Activated T-cell treated with anti-CD3 and anti-CD28 coated beads for 1 hour (primary cell): ENCODE measurements at regions not wholly inside any gene's neighbourhood (a gene's known extent, or its start where the extent isn't known, plus 50 kb on each side); places are given as distances from the start of the nearest gene placed in this dataset.

Experiments
- DNase-seq: peaks from one replicate; pipeline ENCODE4 v3.0.0-alpha.2; 2020; ENCODE audit warnings: low read depth

DNA sequence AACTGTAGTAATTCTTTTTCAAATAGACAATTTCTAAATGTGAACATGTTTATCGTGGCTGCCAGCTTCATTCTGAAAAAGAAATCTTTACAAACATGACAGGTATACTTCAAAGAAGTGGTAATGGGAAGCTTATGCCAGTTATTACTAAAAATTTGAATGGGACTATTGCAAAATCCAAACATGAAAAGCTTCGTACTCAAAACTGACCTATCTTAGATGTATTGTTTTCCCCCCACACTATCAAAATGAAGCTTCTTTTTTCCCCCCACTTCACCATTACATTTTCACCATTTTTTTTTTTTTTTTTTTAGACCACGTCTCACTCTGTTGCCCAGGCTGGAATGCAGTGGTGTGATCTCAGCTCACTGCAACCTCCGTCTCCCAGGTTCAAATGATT, 50.4 kb upstream of the SERTAD2 start:
- DNase-seq = no peak

DNA sequence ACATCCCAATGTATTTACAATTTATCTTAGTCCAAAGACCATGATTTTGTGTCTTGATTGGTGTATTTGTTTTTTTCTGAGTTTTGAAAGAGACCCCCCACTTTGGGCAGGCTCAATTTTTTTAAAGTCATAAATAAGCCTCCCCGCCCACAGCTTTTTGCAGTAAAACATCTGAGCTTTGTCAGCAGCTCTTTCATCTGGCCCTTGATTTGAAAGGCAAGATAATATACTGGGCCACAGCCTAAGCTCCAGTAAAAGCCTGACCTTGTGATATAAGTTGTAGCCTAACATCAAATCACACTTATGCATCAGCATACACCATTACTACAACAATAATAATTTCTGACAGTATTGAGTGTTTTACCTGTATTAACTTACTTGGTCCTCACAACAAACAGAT, 51.3 kb upstream of the SERTAD2 start:
- no peak for DNase-seq

DNA sequence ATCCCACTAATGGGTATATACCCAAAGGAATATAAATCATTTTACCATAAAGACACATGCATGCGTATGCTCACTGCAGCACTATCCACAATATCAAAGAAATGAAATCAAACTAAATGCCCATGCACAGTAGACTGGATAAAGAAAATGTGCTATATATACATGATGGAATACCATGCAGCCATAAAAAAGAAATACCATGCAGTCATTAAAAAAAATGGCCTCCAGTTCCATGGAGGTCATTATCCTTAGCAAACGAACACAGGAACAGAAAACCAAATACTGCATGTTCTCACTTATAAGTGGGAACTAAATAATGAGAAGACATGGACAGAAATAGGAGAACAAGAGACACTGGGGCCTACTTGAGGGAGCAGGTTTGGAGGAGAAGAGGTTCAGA, 53.6 kb upstream of the SERTAD2 start:
- no peak for DNase-seq

DNA sequence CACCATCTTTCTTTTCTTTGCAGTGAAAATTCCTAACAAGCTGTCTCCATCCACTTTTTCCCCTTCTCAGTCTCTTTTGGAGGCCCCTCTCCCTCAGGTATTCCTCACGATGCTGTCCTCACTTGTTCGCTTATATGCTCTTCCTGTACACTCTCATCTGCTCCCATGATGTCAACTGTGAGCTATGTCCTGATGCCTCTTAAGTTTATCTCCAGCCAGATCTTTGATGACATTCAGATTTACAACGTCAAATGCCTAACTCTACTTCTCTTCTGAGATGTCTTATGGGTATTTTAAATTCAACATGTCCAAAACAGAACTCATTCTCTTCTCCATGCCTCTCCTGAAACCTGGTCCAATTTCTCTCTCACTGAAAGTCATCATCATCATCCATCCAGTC, 55.1 kb upstream of the SERTAD2 start:
- DNase-seq = no peak

DNA sequence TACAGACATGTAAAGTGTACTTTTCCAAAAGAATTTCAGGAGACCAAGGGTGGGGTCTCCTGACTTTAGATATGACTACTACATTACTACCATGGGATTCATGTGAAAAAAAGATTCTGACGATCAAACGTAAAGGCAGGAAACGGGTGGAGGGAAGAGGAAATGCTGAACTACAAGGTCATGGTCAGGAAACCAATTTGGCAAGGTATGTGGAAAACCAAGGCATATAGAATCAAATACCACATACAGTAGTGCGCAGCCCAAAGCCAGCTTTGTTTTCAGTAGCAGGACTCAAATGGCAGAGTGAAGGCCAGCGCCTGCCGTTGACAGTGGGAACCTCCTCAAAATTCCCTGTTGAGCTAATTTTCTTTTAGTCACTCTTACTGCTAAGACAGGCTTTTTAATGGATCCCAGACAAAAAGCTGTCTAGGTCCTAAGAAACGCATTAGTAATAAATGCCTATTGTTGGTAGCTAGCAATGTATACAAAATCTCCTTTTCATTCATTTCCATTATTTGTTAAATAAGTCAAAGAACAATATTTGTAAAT, 57.6 kb upstream of the SERTAD2 start:
- DNase-seq = no peak

DNA sequence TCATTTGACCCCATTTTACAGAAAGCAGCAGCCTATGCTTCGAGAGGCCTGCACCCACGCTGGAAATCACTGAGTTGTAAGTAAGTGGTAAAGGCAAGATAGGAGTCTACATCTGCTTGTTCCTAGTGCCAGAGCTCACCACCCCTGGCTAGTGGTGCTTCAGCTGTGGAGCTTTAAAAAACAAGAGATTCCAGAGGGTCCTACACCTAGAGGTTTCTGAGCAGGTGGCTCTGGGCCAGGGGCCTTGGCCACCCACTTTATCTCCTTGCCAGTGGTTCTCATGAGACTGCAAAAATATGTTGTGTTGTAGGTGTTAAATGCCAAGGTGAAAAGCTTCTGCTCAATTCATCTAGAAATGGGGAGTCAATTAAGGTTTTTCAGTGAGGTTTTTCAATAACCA, 60.0 kb upstream of the SERTAD2 start:
- no peak for DNase-seq

DNA sequence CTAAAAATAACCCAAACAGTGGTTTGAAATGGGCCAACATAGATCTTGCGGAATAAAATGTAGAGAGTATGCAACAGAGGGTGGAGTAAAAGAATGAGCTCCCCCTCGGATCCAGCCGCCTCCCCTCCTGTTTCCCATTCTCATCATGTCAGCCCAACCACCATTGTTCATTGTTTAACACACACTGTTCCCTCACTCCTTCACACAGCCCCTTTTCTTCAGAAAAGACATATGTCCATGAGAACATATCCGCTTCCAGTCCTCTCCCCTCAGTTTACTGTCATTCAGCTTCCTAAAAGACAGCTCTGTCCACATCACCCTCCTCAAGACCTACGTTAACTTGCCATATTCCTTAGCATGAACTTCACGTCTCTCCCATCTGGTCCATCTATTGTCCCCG, 62.9 kb upstream of the SERTAD2 start:
- no peak for DNase-seq

DNA sequence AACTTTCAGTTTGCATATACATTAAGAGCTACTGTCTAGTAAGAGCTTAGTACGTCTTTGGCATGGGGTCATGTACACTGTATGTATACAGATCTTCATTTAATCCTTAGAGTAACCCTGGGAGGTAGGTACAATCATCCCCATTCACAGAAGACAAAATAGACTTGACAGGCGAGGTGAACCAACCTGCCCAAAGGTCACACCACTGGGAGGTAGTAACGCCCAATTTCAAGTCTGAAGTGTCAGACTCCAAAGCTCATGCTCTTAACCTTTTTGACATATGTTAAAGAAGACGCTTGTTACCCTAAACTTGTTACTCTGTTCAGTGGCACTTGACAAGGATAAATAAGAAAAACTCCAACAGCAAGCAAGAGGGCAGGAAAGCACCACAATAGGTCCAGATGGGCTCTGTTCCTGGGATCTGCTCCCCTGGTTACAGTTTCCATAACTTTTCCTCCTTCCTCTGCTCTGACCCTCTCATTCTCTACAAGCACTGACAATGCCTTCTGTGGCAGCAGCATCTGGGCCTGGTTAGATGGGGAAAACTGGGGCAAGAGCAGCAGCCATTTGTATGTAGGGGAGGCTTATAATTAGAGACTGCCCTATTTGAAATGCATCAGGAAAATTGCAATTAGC, 64.7 kb upstream of the SERTAD2 start:
- no peak for DNase-seq

DNA sequence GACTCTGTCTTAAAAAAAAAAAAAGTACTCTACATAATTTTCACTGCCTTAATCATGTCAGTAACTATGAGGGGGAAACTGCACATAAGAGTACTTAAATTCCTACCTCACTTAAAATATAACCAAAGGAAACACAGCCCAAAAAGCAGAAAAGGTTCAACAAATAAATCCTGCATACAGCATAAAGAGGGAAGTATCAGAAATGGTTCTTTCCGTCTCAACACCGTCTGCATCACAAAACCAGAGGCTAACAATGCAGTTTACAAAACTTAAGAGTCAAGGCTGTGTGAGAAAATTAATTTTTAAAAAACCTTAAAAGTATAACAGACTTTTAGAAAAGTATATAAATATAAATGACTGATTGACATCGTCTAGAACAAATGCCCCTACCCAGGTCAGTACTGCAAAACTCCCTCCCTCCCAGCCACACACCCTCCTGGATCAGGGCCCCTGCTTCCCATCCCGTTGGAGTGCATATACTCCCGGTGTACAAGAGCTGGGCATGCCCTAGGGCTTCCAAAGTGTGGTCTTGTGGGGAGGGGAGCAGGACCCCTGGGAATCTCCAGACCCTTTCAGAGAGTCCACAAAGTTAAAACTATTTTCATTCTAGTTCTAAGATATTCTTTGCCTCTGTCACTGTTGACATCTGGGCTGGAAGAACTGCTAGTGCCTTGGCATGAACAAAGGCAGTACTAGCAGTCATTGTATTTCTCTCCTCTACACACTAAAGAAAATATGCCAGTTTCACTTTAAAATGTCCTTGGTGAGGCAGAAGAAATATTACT, 67.0 kb upstream of the SERTAD2 start:
- no peak for DNase-seq

DNA sequence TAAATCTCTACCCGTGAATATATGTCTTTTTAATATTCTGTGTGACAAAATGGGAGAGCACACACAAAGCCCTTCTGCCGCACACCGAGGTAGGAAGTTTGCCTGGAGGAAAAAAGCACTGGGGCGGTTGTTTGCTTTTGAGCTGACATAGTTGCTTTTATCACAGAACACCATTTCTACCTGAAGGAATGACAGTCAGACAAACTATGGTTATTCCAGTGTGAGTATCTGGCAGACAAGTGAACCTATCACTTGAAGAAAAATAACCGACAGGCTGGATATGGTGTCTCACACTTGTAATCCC, 67.6 kb upstream of the SERTAD2 start:
- no peak for DNase-seq

DNA sequence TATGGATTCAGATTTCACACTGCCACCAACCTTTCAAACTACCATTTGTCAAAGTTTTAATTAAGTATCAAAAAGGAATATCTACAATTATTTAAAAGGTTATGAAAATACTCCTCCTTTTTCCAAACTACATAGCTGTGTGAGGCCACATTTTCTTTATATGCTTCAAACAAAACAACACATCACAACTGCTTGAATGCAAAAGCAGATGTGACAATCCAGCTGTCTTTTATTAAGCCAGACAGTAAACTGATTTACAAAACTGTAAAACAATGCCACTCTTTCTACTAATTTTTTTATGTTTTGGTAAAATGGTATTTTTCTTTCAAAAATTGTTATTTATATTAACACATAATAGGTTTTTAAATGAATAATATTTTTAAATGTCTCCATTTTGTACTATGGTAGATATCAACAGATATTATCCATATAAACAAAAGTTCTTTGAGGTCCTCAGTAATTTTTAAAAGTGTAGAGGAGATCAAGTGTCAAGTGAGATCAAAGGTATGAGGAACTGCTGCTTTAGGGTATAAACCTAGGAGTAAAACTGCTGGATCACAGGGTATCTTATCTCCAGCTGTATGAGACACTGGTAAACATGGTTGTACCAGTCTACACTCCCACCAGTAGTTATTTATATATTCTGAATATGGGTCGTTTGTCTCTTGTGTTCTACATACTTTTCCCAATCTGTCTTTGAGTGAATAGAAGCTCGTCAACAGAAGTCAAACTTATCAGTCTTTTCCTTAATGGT, 68.8 kb upstream of the SERTAD2 start:
- no peak for DNase-seq

DNA sequence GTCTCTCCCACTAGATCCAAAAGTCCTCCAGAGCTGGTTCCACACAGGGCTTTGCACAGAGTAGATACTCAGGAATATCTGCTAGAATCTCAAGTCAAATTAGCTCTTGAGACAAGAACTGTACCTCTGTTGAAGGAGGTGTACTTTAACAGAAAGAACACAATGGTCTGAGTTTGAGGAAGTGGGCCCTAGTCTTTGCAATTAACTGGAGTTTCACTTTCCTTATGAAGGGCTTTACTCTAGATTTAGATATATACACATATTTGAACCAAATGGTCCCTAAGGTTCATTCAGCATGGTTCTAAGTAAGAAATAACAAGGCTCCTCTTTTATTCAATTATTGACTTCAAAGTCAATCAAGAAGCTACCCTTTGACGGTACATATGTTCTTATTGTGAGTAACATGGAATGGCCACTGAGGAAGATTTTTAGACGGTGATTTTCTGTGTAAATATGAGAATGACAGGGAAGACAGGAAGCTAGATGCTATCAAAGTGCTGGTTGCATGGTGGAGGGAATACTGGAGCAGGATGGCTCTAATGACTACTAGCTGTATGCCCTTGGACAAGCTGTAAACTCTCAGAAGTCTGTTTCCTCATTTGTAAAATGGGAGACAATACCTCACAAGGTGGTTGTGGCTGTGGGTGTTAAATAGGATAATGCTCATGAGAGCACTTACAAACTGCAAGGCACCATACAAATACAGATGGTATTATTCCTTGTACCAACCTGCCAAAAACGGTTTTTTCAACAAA, 73.5 kb upstream of the SERTAD2 start:
- no peak for DNase-seq

DNA sequence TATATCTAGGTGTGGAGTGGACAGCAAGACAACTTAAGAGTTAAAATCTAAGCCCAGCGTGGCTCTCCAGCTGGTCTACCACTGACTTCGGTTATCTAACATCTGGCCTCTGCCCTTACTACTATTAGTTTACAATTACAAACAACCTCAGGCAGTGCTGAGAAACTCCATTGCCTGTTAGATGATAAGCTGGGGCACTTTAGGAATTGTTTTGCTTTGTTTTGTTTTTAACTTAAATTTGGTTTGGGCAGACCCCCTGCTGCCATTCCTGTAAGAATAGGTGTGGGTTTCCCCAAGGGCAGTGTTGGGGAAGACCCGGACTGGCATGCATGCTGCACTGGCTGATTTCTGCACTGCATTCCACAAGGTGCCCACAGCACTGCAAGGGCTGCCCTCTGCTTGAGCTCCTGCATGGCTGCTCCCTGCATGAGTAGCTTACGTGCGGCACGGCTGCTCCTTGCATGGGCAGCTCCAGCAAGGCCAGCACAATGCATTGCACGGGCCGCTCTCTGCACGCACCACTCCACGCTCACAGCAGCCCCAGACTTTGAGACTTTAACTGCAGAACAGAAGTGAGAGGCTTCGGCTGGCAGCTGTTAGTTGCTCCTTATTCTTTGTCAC, 74.2 kb upstream of the SERTAD2 start:
- no peak for DNase-seq

DNA sequence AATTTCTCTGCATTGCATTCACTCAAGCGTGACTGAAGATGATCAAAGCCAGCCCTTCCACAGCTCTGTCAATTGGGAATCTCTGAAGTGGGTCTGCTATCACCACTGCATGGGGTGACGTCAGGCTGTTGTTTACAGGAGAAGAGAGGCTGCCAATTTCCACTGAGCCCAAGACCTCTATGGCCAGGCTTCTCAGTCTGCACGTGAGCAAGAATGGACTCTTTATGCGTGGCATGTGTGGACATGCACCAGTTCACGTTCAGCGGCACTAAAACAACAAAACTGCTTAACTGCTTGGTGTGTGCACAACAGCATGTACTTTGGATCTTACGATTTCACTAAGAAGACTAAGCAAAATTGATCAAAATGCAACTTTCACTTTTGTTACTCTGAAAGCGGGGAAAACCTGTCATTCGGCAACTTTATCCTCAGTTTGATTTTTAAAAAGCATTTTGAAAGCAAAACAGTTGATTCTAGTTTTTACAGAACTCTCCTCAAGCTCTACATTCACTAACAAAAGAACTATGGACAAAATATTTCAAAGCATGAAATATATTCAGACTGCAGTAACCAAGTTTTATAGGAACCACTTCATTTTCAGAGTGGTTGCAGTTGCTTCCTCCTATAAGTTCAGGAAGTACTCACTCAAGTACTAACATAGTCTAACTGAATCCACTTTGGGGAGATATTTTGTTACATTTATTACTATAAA, 77.0 kb upstream of the SERTAD2 start:
- DNase-seq = no peak

DNA sequence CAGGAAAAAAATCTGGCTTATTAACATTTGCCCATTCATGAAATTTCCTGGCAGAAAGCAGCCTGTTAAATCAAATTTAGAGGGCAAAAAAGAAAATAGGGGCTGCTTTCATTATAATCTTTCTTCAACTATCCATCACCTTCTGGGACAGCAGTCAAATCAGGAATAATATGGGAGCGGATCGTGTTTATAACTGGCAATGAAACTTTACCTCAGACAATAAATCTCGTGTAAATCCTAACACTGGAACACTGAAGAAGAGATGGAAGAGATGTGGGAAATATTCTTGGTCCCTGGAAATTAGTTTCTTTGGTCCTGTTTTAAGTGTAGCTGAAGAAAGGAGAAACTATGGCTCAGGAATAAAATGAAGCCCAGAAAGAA, 77.5 kb upstream of the SERTAD2 start:
- DNase-seq = no peak

DNA sequence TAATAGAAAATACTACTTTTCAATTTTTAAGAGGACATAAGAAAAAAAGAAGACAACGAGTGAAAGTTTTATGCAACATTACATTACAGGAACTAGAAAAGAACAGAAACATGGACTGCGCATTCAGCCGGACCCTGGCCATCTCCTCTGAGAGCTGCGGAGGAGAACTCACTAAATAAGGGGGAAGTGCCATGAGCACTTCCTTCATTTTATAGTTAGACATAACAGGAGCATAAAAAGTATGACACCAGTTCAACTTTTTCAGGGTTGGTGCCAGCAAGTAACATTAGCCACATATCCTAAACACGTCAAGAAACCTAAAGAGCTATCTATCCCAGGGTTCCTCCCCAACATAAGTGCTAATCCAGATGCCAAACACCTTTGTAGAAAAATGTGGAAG, 78.0 kb upstream of the SERTAD2 start:
- no peak for DNase-seq

DNA sequence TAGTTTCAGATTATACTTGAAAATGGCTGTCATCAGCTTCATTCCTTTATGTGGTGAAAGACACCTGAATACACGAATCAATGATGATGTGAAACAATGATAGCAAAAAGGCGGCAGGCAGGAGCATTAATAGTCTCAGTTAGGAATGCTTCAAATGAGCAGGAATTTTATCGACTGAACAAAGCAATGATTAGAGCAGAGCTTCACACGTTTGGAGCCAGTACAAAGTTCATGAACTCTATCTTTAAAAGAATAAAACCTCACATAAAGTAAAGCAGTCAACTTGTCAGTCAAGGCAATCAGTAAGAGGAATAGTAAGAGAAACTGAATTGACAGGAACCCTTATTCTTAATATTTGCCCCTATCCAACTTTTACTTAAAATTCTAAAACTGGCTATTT, 78.4 kb upstream of the SERTAD2 start:
- no peak for DNase-seq

DNA sequence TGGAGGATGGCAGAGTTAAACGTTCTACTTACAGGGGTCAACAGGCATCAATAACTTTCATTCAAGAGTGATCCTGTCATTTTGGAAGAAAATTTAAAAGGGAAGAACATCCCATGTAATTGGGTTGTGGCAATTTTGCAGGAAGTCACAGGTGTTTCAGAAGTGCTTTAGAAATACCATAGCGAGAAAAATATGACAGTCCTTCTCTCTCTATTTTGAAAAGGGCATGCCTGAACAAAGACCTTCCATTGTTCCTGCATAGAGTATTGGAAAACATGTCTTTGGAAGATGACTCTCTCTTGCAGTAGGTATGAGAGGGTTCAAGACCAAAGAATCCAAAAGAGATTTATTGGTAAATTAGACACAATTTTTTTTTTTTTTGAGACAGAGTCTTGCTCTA, 81.8 kb upstream of the SERTAD2 start:
- no peak for DNase-seq

DNA sequence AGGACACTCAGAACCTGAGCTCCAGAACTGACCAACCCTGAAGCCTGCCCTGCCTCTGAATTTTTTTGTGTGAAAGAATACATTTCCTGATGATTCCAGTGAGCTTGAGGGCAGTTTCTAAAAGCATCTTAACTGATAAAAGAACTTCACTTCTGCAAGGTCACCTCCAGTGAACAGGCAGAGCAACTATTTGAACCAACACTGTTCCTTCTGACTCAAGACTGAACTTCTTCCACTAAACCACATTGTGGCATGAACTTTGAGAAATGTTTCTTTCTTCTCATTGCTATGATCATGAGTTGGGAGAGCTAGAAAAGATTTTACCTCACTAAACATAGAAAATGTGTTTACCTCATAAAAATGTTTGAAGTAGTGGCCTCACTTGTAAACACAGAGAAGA, 83.8 kb upstream of the SERTAD2 start:
- no peak for DNase-seq

DNA sequence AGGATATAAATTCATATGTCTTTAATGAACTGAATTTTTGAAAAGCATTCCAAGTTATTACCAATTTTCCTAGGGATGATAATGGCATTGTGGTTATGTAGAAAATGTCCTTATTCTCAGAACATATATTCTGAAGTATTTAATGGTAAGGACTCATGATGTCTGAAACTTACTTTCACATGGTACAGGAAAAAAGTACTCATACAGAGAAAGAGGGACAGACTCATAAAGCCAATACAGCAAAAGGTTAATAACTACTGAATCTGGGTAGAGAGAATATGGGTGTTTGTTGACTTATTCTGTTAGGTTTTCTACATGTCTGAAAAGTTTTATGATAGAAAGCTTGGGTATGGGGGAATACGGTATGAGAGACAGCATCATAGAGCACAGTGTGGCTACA, 84.3 kb upstream of the SERTAD2 start:
- no peak for DNase-seq

DNA sequence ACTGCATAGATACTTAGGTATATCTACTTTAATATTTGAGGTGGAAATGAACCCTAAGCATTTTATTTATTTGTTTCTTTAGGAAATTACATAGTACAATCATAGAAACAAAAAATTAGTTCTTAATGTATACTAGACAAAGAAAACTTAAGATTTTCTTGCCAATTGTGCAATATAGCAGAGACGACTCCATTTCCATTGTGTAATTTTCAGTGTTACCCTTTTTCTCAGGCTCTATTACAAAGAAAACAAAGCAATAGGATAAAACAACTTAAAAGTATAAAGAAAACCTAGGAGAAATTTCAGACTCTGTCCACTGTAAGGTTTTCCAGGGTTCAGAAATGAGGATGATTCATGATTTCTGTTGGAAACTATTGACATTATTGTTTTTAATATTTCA, 89.0 kb upstream of the SERTAD2 start:
- DNase-seq = no peak
